NCI-H2081 (cell line): ENCODE measurements at regions not wholly inside any gene's neighbourhood (a gene's known extent, or its start where the extent isn't known, plus 50 kb on each side); places are given as distances from the start of the nearest gene placed in this dataset.

Experiments used
- DNase-seq, 2 experiments: peaks; one replicate each; lab custom pipeline; 2025; lab: John Stamatoyannopoulos, UW

DNA sequence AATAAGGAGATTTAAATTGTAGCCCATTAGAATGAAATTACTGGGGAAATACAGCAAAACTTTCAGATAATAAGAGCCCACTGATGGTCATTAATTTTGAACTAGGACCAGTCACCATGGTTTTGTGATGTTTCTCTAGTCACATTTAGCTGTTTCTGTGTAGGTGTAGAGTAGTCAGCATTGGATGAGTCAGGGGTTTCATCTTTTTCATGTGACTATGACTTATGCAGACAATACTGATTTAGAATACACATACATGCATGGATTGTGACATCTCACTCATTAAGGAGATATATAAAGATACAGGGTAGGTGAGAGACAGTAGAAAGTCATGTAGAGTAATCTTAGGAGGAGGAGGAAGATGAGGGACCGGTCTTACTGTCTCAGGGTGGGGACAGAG, 1192.7 kb downstream of the KCNT2 start:
- DNase-seq, result no peak

DNA sequence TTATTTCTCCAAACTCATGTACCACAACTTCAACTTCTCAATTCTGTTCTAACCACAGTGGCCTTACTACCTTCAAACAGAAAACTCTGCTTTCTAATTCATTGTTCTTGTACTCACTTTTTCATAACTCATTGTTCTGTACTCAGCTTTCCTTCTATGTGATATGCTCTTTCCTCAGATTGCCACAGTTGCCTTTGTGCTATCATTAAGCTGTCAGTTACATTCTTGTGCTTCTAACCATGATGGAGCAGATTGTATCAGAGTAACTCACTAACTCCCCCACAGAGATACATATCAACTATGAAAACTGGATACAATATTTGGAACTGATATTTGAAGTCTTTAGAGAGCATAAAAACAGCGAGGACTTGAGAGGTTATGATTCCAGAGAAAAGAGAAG, 1213.7 kb downstream of the KCNT2 start:
- DNase-seq, result no peak

DNA sequence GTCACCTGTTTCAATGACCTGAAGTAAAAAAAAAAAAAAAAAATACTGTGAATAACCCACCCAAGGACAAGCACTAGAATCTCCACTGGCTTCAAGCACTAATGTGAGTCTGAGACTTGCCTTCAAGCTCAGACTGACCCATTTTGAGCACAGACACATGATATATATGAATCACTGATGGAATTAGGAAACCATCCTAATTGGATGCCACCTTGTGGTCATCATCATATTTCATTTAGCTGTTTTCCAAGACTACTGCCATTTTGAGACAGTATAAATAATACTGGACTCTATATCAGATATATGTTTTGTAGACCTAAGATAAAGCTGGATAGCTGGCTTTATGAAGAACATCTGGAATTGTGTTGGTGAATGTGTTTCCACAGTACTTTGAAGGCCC, 1232.0 kb downstream of the KCNT2 start:
- DNase-seq, result no peak

DNA sequence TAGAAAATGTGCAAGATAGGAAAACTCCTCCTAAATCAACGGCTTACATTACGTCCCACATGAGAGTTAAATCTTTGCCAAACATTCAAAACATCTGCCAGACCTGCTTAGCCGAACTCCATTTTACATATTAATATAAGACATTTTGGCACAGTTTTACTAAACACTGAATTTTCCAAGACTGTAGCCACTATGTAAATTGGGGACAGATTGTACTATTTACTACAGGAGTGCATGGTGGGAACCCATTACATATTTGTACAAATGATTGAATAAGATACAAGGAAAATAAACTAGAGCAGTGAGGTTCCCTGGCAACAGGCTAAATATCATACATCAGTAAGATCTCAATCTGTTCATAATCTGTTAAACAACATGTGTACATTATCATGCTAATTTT, 1234.4 kb downstream of the KCNT2 start:
- no peak for DNase-seq

DNA sequence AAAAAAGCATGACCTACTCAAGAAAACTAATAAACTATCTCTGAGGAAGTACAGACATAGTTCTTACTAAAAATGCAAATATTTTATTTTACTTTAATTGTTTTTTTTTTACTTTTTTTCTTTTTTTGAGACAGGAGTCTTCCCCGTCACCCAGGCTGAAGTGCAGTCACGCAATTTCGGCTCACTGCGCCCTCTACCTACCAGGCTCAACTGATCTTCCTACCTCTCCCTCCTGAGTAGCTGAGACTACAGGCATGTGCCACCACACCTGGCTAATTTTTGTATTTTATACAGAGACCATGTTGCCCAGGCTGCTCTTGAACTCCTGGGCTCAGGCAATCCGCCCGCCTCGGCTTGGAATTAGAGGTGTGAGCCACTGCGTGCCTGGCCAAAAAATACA, 1263.1 kb downstream of the KCNT2 start:
- no peak for DNase-seq

DNA sequence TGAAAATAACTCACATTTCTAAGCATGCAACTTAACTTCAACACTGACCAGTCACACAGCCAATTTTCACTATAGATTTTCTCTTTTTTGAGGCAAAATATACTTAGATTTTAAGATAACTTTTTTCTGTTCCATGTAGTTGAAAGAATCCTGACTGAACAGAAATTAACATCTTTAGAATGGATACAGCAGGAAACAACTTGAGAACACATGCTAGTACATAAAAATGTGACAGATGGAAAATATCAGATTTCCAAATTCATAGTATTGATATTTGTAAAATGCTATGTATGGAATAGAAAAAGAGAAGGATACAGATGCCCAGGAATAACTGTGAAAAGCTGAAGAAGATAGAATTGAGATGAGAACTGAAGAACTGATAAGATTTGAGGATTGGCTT, 1270.6 kb downstream of the KCNT2 start:
- DNase-seq, result no peak

DNA sequence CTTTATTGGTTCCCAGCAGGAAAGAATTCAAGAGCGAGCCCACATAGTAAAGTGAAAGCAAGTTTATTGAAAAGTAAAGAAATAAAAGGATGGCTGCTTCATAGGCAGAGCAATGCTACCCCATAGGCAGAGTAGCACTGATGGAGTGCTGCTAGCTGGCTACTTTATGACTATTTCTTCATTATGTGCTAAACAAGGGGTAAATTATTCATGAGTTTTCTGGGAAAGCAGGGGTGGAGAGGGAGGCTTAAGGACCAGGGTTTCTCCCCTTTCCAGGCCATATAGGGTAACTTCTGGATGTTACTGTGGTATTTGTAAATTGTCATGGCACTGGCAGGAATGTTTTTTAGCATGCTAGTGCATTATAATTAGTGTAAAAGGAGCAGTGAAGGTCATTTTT, 1271.4 kb downstream of the KCNT2 start:
- no peak for DNase-seq

DNA sequence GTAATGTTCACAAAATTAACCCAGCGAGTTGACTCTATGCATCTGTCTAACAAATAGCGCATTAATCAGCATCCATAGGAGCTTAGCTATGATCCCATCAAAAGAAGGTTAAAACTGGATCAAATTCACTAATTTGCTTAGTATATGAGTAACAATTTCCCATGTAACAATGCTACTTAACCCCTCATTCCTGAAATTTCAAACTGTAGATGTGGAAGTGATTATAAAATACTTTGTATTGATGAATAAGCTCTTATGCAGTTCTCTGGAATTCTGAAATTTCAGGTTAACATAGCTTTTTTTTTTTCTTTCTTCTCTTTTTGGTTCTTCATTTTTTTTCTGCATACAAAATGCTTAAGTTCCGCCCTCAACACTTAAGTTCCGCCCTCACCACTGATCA, 1272.7 kb downstream of the KCNT2 start:
- DNase-seq, result no peak

DNA sequence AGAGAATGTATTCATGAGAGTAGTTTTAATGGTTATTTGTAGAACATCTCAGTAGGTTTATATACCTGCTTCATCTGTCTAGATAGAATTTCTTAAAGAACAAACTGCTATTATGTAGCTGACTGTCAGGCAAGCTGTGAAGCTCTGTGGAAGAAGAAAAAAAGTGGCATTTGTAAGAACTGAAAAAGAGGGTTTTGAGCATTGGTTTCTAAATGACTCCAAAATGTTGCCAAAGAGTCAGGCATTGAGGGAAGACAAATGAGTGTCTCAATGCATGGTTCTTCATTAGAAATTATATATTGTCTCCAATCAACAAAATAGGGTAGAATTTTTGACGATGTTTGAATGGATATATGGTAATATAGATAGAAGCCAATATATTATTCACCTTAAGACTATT, 1276.1 kb downstream of the KCNT2 start:
- no peak for DNase-seq

DNA sequence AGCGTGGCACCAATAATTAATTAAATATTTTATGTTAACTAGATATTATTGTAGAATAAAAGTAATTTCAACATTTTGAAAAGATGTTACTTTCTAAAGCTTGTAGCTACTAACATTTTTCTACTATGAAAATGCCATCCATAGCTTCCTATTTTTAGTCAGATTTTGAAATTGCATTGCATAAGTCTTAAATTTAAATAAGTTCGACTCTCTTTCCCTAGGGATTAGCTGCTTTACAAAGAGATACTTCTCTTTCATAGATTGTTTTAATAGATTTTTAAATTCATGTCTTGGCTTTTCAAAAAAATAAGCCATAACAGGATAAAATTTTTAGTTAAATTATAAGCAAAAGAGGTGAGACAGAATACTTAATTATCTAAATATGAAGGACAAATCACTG, 1279.6 kb downstream of the KCNT2 start:
- no peak for DNase-seq

DNA sequence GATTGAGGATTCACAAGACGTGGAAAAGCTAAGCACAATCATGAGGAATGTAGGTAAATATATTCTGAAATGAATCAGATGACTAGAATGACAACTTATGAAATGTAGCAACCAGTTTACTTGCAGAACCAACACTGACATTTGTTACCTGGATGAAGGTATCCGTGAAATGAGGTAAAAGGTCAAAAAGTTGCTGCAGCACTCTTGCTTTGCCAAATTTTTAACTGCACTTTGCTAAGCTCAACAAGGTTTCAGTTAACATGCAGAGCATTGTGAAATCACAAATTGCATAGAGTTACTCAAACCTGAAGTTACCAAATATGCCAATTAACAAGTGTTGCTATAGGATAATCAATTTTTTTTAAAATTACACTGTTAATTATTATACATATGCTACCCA, 1280.1 kb downstream of the KCNT2 start:
- DNase-seq, result no peak

DNA sequence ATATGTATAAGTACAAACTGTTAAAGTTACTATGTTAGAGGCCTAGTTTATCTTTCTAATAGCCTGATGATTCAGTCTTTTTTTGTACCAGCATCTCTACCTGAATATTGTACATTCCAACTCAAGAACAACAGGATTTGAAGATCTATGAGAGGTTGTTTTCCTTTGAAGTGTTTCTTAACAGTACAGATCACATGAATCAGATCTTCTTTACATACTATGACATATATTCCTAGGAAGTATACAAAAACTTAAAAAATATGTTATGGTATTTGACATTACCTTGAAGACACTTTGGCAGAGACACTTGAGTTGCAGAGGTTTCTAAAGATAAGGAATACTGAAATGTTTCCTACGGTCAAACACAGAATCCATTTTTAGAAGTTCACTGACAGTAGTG, 1280.9 kb downstream of the KCNT2 start:
- no peak for DNase-seq

DNA sequence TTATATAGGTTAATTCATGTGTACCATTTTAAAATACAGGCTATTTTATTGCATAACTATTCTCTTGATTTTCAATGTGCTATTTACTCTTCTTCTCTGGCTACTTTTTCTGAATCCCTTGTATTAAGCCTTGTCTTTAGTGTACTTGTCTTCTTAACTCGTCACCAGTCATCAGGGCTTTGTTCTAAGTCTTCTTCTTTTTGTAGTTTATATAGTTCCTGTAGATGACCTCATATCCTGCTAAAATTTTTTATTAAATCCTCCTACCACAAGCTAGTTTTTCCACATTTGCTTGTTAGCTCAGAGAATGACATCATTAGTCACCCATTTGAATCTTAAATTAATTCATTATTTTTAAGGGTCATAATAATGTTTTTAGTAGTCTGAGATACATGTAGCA, 1281.9 kb downstream of the KCNT2 start:
- no peak for DNase-seq

DNA sequence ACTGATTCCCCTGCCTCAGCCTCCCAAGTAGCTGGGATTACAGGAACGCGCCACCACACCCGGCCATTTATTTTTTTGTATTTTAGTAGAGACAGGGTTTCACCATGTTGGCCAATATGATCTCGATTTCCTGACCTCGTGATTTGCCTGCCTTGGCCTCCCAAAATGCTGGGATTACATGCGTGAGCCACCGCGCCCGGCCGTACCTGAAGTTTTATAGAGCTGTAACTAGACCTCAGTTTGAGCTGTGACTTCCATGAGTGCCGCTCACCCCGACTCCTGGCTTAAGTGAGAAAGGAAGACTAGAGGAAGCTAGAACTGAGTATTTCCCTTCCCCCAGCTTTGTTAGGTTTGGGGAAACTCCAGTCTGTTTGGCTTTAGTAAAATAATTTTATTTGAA, 1283.1 kb downstream of the KCNT2 start:
- DNase-seq, result no peak

DNA sequence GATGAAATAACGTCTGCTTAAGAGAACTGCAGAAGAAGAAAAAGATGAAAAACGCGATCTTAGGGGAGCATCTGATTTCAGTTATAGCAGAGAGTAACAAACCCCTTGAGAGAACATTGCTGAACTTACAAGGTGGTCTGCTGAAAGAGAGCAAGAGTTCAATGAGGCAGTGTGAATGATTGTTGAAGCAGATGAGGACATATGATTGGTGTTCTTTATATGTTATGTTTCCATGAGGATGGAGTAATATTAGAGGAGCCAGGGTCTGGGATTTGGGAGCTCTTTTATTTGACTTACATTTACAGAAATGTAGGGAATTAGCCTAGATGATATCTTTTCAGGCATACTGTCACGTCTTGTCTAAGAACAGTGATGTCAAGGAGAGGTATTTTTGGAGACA, 1302.0 kb downstream of the KCNT2 start:
- DNase-seq, result no peak

DNA sequence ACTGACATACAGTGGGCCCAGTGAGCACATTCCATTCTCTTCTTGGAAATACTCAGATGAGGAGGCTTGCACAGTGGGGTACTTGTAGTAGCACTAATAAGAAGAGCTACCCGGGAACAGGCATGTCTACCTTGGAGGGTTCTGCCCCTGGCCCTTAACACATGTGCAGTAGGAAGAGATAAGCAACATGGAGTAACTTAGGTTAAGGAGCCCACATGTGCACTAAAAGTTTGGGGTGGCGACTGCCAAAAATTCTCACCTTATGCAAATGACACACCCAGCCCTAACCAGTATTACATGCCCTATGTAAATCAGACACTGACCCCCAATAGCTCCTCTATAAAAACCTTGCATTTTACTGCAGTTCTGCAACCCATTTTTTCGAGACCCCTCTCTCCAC, 1313.3 kb downstream of the KCNT2 start:
- no peak for DNase-seq

DNA sequence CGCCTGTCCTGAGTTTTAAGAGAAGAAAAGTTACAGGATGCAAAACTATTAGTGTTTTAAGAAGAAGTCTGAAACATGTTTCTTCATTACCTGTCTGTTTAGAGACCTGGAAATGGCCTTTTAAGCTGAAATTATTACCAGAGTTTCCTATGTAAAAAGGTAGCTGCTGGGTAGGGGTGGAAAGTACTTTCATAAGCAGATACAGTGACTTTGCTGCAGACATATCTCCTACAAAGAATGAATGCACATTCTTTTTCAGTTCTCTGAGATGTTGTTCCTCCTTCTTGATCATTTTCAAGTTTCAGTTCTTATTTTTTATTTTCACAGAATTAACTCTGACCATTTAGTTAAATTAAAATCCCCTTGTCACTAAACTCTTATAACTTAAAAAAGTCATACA, 1329.6 kb downstream of the KCNT2 start:
- DNase-seq, result no peak

DNA sequence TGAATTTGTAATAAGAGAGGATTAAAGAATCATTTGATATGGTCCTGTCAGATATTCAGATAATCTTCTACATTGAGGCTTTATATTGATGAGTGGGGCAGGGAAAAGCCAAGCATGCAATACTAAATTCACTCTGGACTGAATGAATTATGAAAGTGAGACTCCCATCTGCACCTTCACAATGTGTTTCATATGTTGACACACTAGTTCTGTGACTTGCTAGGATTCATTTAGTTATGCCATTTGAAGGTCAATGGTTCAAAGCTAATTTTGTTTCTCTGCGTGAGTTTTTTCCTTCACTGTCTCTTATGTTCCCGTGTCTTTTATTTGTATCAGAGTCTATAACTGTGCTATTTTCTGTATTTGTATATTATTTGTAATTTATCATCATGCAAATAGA, 1332.5 kb downstream of the KCNT2 start:
- DNase-seq, result no peak

DNA sequence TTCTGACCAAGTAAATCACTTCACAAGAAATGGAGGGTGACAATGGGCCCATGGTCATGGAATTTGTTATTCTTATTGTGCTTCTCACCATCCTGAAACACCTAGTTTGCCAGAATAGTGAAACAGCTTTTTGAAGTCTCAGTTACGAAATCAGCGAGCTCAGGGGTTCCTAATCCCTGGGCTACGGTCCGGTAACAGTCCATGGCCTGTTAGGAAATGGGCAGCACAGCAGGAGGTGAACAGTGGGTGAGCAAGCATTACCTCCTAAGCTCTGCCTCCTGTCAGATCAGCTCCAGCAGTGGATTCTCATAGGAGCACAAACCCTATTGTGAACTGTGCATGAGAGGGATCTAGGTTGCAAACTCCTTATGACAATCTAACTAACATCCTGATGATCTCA, 1356.3 kb downstream of the KCNT2 start:
- DNase-seq, result no peak

DNA sequence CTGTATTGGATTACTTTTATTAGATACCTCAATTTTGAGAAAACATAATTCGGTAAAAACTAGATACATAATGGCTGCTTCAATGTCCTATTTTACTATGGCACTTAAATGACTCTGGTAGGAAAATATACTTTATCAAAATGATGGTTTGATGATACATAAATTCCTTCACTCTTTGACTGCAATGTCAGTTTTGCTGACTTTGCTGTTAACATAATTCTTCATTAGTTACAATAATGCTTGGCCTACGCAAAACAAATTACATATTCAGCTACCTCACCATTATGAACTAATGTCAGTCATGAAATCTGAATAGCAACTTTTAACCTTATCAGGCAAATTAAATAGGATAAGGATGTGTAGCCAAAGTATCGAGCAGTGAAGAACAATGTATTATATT, 1364.7 kb downstream of the KCNT2 start:
- no peak for DNase-seq

DNA sequence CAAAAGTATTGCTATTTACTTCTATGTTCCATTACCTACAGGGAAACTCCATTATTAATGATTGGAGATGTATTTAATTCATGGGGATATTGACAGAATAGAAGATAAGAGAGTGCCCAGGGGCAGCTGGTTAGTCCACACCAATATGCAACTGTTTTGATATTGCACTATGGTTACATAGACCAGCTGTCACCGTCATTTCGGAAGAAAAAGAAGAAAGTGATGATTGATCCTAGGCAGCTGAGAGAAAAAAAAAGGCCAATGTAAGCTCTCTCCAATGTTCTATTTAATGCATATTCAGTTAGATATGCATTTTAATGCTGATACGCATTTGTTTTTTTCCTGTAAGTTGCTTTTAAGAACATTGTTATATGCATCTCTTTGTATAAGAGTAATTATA, 1367.2 kb downstream of the KCNT2 start:
- no peak for DNase-seq

DNA sequence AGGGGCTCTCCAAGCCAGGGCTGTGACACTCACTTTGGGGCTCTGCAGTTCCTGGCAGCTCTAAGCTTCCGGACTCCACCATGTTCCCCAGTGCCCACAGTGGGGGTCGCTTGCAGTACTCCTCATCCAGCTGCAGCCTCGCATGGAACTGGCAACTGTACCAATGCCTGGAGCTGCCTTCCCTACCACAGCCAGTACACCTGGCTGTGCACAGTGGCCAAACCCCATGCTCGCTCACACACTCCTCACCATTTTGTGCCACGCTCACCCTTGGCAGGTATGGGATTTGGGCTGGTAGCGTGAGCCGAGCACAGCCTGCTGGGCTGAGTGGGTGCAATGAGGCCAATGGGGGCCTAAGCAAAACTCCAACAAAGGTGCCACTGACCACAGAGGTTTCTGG, 1369.9 kb downstream of the KCNT2 start:
- no peak for DNase-seq

DNA sequence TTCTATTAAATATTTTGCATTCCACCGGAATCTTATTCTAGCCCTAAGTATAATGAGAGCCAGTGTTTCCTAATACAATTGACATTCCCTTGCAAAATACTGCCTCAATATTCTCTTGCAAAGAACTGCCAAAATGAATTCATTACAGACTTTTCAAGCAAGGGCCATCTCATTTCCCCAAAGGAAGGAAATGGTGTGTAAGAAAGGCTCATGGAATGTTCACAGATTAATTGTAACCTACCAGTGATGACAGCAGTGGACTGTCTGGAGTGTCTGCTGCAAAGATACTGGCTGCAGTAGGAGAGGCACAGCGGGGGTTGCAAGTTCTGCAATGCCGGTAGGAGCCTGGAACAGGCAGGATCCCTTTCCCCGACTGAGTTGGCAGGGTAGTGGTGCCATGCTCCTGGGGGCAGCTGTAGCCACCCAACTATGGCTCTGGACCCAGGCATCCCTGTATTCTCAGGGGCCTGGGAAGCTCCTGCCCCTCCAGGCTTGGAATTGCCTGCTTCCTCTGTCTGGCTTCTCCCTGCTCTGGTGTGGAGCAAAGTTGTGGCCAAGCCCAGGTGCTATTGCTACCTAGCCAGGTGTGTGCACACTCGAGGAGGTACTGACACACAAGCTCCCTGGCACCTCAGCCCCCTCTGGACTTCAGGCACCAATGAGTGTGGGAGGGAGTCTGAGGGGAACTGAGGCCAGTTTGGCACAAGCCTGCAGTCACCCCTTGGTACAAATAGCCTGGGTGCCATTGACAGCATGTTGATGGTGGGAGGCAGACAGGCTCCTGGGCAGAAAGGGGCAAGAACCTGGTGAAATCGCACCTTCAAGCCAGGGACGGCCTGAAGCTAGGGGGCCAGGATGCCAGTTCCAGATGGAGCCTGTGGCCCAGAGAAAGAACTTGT, 1371.0 kb downstream of the KCNT2 start:
- no peak for DNase-seq

DNA sequence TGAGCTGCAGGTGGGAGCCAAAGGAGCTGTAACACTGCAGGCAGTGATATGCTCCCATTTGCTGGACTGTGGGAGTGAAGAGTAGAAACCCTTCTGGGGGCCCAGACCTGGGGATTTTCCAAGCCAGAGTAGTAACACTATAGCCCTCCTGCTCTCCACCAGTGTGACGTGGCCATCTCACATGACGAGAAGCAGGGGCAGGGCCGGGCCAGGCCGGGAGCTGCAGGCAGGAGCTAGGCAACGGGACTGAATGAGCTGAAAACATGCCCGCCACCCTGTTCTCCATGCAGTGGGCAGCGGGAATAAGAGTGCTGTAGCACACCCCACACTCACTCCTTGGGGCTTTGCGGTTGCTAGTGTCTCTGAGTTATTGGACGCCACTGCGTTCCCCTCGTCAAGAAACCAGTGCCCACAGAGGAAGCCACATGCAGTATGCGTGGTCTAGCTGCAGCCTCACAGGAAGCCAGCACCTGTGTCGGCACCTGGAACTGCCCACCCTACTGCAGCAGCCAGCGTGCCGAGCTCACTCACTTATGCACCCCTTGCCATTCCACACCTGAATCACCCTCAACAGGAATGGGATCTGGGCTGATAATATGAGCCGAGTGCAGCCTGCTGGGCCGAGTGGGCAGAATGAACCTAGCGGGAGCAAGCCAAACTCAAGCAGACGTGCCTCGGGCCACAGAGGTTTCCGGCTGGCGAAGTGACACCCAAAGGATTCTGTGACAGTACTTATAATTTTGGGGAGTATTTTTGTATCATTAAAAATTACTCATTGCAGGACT, 1389.6 kb downstream of the KCNT2 start:
- no peak for DNase-seq
